Keratinocyte (primary cell): ENCODE measurements at regions not wholly inside any gene's neighbourhood (a gene's known extent, or its start where the extent isn't known, plus 50 kb on each side); places are given as distances from the start of the nearest gene placed in this dataset.

ENCODE experiments used
- DNase-seq: peaks from one replicate; pipeline ENCODE4 v3.0.0-alpha.2; 2011; ENCODE audit warnings: low read depth, missing footprints, low spot score
- FAIRE-seq: peaks from 2 replicates; lab custom pipeline; 2011; peaks lifted over from hg19 to GRCh38; lab: Jason Lieb, UNC
- H2AFZ ChIP-seq: 2 replicates; pipeline ENCODE4 v1.6.0; 2012; ENCODE audit warnings: low read length, control low read depth, inconsistent platforms; ENCODE audit not compliant: control insufficient read depth
- H3K27ac ChIP-seq: 2 replicates; pipeline ENCODE4 v1.5.1; 2011; ENCODE audit warnings: low read length; ENCODE audit not compliant: control insufficient read depth, insufficient read depth
- H3K27me3 ChIP-seq: 3 replicates; pipeline ENCODE4 v1.6.0; 2011; ENCODE audit warnings: low read length; ENCODE audit not compliant: control insufficient read depth, insufficient read depth; ENCODE audit errors: extremely low read depth
- H3K36me3 ChIP-seq, 2 experiments: 2 replicates in 1 of 2; 3 replicates in 1 of 2; pipeline ENCODE4 v1.5.1; 2011; ENCODE audit warnings: low read length in 2 of 2, mild to moderate bottlenecking in 1 of 2; ENCODE audit not compliant: control insufficient read depth in 2 of 2, insufficient read depth in 2 of 2; ENCODE audit errors: extremely low read depth in 1 of 2
- H3K4me1 ChIP-seq: 3 replicates; pipeline ENCODE4 v1.5.1; 2011; ENCODE audit warnings: low read length; ENCODE audit not compliant: control insufficient read depth, insufficient read depth; ENCODE audit errors: extremely low read depth
- H3K4me2 ChIP-seq: 3 replicates; pipeline ENCODE4 v1.6.0; 2011; ENCODE audit warnings: low read depth, low read length; ENCODE audit not compliant: control insufficient read depth, insufficient read depth; ENCODE audit errors: extremely low read depth
- H3K4me3 ChIP-seq, 3 experiments: fragments of 200-600 bp in 1 of 3; sonication (generic) in 1 of 3; 2 replicates in 2 of 3; 3 replicates in 1 of 3; pipeline ENCODE4 v1.5.1; 2011 to 2016; ENCODE audit warnings: low read length in 3 of 3, mild to moderate bottlenecking in 3 of 3, control low read depth in 2 of 3, inconsistent platforms in 1 of 3, low read depth in 1 of 3, mixed read lengths in 1 of 3, mixed run types in 1 of 3, moderate library complexity in 1 of 3; ENCODE audit not compliant: control insufficient read depth in 2 of 3, insufficient read depth in 2 of 3; ENCODE audit errors: extremely low read depth in 1 of 3
- H3K79me2 ChIP-seq: 2 replicates; pipeline ENCODE4 v1.6.0; 2012; ENCODE audit warnings: low read length; ENCODE audit not compliant: control insufficient read depth, insufficient read depth
- H3K9ac ChIP-seq: 3 replicates; pipeline ENCODE4 v1.6.0; 2011; ENCODE audit warnings: low read length; ENCODE audit not compliant: control insufficient read depth, insufficient read depth; ENCODE audit errors: extremely low read depth
- H3K9me1 ChIP-seq: 3 replicates; pipeline ENCODE4 v1.6.0; 2011; ENCODE audit warnings: low read length; ENCODE audit not compliant: control insufficient read depth, insufficient read depth; ENCODE audit errors: extremely low read depth
- H3K9me3 ChIP-seq: 2 replicates; pipeline ENCODE4 v1.5.1; 2012; ENCODE audit warnings: low read depth, low read length; ENCODE audit not compliant: control insufficient read depth
- H4K20me1 ChIP-seq: 3 replicates; pipeline ENCODE4 v1.6.0; 2011; ENCODE audit warnings: low read length; ENCODE audit not compliant: control insufficient read depth, insufficient read depth; ENCODE audit errors: extremely low read depth
- EZH2 ChIP-seq: IDR thresholded peaks from one replicate; pipeline ENCODE4 v1.6.1; 2012; ENCODE audit warnings: inconsistent platforms, mild to moderate bottlenecking, low read length, moderate library complexity
- dilution Hi-C: fragments of 300-500 bp; cut with MboI; formaldehyde crosslinking; loops from one replicate; pipeline ENCODE4 v1.7.0; 2020; ENCODE audit warnings: low sequenced_read_pairs; ENCODE audit not compliant: extremely low pct_ligation_motif_present
- TF ChIP-seq, protein P1 (sequence below), 3 experiments: IDR thresholded peaks in 1 of 3; conservative IDR thresholded peaks in 1 of 3; optimal IDR thresholded peaks in 1 of 3; 2 replicates in 2 of 3; 3 replicates in 1 of 3; pipeline versions ENCODE3 to v1.5.1; 2011; ENCODE audit warnings: low read length in 3 of 3, mild to moderate bottlenecking in 3 of 3, moderate library complexity in 2 of 3, control low read depth in 1 of 3, inconsistent platforms in 1 of 3; ENCODE audit not compliant: insufficient read depth in 2 of 3; ENCODE audit errors: extremely low read depth in 1 of 3

DNA sequence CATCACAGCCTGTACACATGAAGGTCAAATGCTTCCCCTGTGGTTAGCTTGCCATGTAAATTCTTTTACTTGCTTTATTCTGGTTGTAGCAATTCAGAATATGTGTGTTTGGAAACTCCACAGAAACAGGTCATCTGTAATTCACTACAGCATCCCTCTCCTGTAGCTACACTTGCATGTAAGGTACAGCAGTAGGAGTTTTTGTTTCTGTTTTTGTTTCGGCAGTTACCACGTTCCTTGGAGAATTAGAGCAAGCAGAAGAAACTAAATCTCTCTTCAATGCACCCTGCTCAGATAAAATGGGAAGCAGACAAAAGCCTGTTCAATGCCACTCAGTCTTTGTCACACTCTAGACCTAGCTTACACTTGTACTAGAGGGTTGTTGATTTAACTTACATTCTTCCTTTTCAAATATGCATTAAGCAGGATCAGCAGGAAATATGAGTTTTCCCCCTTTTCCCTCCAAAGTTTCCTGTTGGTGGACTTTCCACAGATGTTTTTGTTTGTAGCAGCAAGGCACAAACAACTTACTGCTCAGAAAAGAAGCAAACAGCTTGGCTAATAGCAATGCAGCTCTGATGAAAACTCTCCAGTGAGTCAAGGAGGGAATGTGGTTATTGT is 80.9 kb downstream of the YIPF5 start:
- H3K27me3 ChIP-seq: no peaks in the 10 kb centered on the region
- no peak overlapping the region for H3K27ac ChIP-seq
- H3K4me2 ChIP-seq: no peak overlapping the region
- no peaks in the 10 kb centered on the region for H3K36me3 ChIP-seq
- DNase-seq: no peak
- TF ChIP-seq, protein P1, sequence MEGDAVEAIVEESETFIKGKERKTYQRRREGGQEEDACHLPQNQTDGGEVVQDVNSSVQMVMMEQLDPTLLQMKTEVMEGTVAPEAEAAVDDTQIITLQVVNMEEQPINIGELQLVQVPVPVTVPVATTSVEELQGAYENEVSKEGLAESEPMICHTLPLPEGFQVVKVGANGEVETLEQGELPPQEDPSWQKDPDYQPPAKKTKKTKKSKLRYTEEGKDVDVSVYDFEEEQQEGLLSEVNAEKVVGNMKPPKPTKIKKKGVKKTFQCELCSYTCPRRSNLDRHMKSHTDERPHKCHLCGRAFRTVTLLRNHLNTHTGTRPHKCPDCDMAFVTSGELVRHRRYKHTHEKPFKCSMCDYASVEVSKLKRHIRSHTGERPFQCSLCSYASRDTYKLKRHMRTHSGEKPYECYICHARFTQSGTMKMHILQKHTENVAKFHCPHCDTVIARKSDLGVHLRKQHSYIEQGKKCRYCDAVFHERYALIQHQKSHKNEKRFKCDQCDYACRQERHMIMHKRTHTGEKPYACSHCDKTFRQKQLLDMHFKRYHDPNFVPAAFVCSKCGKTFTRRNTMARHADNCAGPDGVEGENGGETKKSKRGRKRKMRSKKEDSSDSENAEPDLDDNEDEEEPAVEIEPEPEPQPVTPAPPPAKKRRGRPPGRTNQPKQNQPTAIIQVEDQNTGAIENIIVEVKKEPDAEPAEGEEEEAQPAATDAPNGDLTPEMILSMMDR (optimal IDR thresholded peaks at IDR 0.05 in 1 of 3, IDR thresholded peaks at IDR 0.05 in 1 of 3, conservative IDR thresholded peaks at IDR 0.05 in 1 of 3; ENCODE audit: extremely low read depth in 1 of 3, insufficient read depth in 2 of 3, low read length in 3 of 3): no peak
- TF ChIP-seq EZH2: no peak
- dilution Hi-C loops: no loop called here
- peak; percentile 51 for FAIRE-seq
- H3K9me1 ChIP-seq: no peaks in the 10 kb centered on the region
- H3K4me3 ChIP-seq: no peak overlapping the region
- H3K79me2 ChIP-seq: no peaks in the 10 kb centered on the region
- no peaks in the 10 kb centered on the region for H4K20me1 ChIP-seq
- H2AFZ ChIP-seq: peak overlapping the region; percentile 10
- no peaks in the 10 kb centered on the region for H3K9me3 ChIP-seq
- no peak overlapping the region for H3K9ac ChIP-seq
- peaks cover 15% of the 10 kb centered on the region for H3K4me1 ChIP-seq

DNA sequence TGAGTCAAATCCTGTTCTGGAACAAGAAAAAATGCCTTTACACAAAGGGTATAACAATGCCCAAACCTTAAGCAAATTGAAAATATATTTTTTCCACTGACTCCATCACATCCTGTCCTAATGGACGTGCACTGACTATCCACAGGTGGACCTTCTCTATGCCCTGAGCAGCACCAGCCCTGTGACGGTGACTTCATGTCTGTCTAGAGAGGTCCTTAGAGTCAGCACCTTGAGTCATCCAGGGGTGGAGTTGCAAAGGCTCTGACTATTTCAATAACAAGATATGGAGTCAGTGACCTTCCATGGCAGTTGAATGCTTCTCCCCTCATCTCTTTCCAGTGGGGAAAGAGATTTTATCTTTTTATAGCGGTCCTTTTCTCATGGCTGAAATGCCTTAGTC is 78.0 kb downstream of the YIPF5 start:
- FAIRE-seq: no peak
- H3K27me3 ChIP-seq: no peaks in the 10 kb centered on the region
- dilution Hi-C loops: no loop called here

More for the DNA sequence above, 78.0 kb downstream of the YIPF5 start:
- Histone ChIP-seq H3K4me3 (no peak overlapping the region), H4K20me1 (no peaks in the 10 kb centered on the region), H3K27ac (no peak overlapping the region), H3K79me2 (no peaks in the 10 kb centered on the region), H2AFZ (no peak overlapping the region), H3K9me3 (no peaks in the 10 kb centered on the region), H3K9ac (no peak overlapping the region), H3K36me3 (no peaks in the 10 kb centered on the region), H3K4me2 (no peak overlapping the region), H3K4me1 (no peaks in the 10 kb centered on the region), H3K9me1 (no peaks in the 10 kb centered on the region)
- DNase-seq: no peak
- TF ChIP-seq EZH2: no peak
- TF ChIP-seq, protein P1 (optimal IDR thresholded peaks at IDR 0.05 in 1 of 3, IDR thresholded peaks at IDR 0.05 in 1 of 3, conservative IDR thresholded peaks at IDR 0.05 in 1 of 3; ENCODE audit: extremely low read depth in 1 of 3, insufficient read depth in 2 of 3, low read length in 3 of 3): no peak
